Left hindlimb (tissue), 1 donor: ENCODE measurements at regions not wholly inside any gene's neighbourhood (a gene's known extent, or its start where the extent isn't known, plus 50 kb on each side); places are given as distances from the start of the nearest gene placed in this dataset.
"Not testable (repeated sequence)": the region's sequence is repeated elsewhere in the genome, so short reads cannot be mapped to it uniquely, and the experiment has no call there.

Experiments used
- DNase-seq: peaks from one replicate; pipeline ENCODE4 v3.0.0-alpha.2; 2018

DNA sequence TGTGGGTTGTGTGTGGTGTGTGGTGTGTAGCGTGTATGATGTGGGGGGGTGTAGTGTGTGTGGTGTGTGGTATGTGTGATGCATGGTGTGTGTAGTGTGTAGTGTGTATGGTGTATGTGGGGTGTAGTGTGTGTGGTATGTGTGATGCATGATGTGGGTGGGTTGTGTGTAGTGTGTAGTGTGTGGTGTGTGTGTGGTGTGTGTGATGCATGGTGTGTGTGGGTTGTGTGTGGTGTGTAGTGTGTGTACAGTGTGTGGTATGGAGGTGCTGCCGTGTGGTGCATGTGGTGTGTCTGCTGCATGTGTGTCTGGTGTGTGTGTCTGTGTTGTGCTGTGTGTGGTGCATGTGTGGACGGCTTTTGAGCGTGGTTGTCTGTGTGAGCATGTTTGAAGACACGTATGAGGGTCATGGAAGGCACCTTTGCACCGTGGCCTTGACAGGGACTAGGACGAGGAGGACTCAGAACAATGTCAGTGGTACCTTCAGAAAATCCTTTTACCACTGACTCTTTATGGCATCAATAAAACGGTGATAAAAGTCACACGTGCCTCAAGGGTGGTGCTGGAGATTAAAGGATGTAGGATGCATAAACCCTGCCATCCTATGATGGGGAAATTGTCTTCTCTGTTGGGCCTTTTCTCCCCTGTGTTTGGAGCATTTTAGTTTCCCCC, 328.7 kb upstream of the B3GAT1 start:
- DNase-seq, result no peak

DNA sequence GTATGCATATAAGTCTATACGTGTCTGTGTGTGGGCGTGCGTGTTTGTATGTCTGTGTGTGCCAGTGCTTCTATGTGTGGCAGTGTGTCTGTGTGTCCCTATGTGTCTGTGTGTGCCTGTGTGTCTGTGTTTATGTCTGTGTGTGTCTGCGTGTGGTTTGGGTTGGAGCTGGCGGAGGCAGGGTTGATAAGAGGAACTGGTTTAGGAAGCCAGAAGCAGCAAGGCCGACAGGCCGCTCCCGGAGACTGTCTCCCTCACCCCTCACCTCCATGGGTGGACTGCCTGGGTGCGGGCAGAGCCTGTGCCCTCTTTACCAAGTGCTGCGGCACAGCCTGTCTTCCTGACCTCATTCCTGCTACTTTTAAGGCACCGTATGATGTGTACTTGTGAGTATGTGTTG, 327.1 kb upstream of the B3GAT1 start:
- DNase-seq, result no peak

DNA sequence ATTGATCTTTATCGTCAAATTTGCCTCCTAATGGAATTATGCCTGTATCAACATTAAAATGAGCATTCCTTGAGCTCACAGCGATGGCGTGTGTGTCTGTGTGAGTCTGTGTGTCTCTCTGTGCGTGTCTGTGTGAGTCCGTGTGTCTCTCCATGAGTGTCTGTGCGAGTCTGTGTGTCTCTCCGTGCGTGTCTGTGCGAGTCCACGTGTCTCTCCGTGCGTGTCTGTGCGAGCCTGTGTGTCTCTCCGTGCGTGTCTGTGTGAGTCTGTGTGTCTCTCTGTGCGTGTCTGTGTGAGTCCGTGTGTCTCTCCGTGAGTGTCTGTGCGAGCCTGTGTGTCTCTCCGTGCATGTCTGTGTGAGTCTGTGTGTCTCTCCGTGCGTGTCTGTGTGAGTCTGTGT, 326.5 kb upstream of the B3GAT1 start:
- no peak for DNase-seq

DNA sequence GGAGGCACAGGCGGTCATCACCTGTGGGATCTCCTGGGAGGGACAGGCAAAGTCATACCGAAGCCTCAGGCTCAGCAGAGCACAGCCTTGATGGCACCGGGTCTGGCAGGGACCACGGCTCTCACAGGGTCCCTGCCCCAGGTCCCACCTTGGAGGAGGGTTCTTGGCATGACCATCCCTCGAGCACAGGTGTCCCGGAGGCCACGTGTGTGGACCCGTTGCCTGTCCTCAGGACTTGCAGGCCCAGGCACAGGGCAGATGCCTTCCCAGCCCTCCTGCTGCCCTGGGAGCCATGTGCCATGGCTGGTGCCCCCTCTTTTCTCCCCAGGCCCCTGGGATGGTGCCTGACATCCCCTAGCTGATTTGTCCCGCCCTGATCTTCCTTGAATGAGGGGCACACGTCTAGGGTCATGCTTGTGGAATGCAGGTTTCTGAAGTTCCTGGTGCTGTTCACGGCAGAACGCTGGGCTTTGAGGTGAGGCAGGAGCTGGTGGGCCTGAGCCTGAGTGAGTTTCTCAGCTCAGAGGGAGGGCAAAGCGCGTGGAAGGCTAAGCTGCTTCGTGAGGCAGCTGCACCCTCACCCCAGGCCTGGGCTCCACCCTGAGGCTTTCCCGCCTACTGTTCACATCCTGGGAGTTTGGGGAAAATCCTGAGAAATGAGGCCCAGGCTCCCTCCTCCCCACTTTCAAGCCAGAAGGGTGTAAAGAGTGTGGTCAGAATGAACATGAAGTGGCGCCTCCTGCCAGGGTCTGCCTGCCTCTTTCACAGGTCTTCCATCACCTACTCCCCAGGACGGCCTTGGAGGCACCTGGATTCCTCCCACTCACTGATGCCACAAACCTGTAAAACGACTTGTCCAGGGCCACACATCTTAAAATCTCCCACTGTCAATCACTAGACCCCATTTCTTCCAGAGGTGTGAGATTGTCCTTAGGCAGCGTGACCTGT, 325.8 kb upstream of the B3GAT1 start:
- no peak for DNase-seq

DNA sequence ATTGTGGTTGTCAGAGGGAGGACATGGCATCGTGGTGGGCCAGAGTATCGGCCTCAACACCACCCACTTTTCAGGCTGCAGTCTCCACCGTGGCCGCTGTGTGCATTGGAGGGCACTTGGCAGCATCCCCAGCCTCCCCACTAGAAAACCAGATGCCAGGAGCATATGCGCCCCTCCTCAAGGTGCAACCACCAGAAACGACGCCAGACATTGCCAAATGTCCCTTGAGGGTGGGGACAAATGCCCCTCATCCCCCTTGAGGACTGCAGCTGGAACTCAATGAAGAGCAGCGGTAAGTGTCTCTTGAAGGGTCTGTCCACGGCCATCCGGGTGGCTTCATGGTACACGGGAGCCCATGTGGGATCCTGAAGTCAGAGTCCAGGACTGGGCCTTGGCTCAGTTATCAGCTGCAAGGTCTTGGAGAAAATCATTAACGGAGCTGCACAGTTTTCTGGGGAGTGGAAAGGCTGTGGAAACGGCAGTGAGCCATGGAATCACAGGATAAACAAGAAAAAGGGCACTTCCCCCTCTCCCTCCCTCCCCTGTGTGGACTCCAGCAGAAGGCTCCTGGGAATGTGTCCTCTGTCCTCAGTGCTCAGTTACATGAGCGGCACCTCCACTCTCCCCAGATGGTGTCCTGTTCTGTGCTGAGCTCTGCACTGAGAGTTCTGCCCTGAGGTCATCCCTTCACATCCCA, 324.4 kb upstream of the B3GAT1 start:
- no peak for DNase-seq

DNA sequence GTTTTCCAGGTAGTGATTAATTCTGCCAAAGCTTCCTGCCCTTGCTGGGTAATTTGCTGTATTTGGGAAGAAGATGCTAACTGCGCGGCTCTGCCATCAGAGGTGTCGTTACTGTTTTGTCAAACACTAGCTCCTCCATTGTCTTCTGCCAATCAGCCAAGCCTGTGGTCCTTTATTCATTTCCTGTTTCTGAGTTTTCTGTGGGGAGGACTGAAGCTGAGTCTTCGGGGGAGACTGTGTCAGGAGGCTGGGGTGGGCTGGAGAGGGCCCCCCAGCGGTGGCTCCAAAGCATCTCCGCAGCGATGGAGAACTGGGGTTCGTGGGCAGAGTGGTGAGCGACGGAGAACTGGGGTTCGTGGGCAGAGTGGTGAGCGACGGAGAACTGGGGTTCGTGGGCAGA, 322.9 kb upstream of the B3GAT1 start:
- DNase-seq, result no peak

DNA sequence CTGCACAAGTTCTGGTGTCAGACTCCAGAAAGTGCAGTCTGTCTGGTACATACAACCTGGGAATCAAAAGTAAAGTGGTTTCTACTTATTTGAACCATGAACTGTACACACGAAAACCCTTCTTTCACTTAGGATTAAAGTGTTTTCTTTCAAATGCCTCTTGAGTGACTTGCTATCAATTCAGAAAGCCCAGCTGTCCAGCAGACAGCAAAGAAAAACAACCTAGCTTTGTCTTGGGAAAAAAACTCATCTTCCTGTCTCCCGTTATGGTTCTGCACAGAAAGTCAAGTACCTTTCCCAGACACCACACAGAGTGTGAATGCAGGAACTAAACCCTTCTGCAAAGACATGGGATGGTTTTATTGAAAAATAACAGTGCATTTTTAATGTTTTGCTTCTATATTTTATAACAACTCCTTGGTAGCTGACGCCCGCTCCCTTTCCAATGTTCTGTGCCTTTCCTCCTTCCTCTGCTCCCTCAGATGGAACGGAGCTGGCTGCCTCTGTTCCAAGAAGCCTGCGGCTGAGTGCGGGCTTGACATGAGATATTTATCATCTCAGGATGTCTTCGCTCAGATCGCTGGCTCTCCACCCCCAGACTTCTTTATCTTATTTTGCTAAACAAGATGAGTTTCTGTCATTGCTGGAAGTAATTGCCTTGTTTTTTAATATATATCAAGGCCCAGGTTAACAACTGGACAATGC, 322.3 kb upstream of the B3GAT1 start:
- no peak for DNase-seq

DNA sequence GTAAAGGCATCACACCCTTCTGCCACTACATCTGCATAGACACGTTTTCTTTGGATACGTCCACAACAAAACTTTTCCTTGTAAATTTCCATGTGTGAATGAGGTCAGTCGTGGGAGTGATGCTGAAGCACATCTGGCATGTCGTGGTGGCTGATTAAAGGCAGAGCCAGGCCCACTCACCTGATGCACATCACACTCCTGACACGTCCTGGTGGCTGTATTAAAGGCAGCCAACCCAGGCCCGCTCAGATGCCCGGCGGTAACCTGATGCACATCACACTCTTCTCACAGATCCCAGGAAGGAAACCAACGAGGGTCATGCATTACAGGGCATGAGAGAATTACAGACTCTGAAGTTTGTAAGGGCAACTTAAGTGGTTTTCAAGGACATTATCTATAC, 321.6 kb upstream of the B3GAT1 start:
- no peak for DNase-seq

DNA sequence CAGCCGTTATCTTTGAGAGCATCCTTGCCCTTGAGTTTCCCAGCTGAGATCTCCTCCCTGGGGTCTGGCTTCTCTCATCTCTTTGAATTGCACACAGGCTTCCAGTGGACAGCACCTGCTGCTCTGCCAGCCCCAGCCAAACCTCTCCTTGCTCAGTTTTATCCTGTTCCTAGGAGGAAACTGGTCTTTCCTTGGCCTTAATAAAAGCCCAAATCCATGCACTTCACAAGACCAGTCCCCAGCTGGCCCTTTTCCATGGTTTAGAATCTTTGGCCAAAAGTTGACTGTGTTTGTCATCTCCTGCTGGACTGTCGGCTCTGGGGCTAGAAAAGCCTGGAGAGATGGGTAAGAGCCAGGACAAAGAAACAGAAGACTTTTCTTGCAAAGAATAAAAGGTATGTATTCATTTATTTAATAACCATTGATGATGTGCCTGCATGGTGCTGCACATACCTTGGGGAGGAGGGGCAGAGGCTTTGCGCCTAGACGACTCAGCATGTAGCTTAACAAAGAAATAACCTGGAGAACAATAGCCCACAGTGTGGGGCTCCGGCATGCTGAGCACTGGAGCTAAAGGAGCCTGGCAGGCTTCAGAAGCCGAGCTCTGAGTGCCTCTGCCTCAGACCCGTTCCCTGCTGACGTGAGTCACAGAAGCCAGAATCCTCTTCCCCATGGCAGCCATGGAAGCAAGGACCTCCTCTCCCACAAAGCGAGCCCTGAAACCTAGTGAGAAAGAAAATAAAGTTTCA, 319.3 kb upstream of the B3GAT1 start:
- DNase-seq, result no peak

DNA sequence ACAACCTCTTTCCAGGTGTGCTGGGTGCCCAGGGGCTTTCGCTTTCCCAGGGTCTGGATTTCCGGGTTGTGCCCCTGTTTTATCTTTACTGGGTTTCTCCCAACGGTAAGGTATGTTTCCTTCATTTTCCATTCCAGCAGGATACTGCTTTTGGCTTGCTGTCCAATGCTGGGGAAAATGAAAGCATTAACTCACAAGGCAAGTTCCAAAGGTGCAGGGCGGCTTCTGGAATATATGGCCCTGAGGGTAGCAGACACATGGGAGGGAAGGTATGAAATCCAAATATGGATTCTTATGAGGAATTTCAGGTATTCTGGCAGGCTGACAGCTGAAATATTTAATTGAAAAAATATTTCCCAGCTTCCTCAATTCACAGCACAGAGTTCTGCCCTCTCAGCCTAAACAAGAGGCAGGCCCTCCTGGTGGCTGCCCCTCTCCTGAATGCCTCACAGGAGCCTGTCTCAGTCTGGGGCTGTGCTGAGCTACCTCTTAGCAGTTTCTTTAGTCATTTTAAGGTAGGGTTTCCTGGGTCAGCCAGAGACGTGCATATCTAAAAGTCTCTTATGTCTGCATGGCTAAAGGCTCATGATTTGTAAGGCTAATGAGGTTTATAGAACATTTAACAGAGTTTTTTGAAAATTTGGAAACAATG, 318.6 kb upstream of the B3GAT1 start:
- DNase-seq, result no peak

DNA sequence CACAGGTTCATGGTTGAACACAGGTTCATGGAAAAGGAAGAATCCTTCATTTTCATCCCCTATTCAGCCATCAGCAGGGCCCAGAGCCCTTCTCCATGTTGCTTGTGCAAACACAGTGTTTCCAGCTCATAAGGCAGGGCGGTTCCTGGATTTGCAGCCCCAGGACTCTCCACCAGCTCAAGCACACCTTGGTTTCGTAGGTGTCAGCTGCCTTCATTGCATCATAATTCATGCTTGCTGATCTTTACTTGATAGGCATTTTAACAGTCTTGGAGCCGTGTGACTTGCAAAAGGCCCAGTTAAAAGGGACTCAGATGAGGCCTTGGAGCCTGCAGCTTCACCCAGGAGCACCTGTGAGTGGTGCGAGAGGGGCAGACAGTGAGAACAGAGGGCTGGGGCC, 318.1 kb upstream of the B3GAT1 start:
- no peak for DNase-seq

DNA sequence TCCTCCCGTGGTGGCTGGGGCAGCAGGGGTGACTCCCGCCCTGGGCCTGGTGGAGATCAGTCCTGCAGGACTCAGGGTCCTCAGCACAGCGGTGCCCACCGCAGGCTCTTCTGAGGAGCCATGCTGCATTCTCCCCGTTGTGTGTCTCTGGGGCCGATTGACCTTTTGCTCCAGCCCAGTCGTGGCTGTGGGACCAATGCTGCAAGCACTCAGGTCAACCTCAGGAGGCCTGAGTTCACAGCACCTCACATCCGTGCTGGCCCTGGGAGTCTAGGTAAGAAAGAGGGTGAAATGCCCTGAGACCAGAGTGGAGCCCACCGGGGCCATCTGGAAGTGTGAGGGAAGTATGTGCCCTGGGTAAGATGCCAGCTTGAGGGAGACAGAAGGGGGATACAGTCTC, 316.1 kb upstream of the B3GAT1 start:
- DNase-seq, result no peak

DNA sequence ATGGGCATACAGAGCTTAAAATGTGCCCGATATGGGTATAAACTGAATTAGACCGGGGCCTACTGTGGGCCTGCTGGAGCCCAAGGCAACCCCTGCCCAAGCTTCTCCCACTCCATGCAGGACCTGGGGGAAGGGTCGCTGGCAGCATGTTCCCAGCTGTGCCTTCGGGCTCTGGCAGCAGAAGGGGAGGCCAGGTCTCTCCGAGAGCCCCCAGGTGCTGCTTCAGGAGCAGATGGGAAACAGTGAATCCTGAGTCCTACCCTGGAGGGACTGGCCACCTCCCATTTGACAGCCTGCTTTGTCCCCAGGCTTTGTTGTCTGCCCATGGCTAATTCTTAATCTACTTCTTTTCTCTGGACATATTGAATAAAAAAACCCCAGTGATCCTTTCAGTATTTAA, 315.6 kb upstream of the B3GAT1 start:
- DNase-seq, result no peak

DNA sequence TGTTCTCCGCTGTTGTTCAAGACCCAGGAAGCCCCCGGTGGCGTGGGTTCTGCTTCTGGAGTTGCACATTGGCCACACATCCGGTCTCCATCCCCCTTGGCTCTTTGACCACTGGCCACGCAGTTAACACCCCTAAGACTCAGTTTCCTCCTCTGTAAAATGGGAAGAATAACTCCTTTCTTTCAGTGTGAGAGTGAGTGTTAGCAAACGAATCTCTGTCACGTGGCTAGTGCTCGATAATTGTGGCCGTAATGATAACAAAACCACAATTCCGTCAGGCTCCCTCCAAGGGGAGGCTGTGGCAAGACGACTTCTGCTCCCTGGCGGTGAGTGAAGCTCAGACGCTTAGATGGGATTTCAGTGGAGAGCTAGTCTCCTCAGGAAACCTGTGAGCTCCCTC, 315.2 kb upstream of the B3GAT1 start:
- DNase-seq, result no peak

DNA sequence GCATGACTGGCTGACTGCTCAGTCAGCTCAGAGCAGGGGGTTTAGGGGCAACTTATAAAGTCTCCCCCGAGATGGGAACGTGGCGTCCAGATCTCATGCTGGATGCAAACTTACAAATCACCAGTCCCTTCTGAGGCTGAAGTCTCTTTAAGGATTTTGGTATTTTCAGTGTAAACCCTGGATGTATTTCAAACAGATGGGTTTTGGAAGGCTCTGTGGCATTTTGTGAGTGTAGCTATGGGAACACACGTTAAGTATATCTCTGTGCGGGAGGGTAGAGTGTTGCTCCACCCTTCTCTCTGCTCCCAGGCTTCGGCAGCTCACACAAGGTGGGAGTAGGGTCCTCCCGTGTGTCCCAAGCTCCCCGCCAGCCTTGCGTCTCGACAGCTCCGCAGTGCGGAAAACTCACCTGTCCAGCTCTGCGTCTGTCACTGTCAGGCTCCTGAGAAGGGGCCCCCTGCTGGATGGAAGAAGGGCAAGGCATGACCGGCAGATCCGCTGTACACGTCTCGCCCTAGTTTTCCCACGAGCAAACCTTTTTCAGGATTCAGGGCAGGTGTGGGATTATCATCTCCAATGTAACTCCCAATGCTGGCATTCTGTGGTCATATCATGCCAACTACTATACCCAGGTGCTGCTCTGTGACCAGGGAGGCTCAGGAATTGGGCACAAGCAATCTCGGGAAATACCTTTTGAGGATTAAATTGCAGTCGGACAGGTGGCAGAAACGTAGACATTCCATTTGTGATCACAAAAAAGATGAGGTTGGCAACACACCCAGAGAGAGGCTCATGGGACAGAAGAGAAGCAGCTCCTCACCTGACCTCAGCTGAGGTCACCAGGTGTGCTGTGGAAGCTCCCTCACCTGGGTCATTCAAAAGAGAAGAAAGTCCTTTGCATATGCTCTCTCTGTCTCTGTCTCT, 313.9 kb upstream of the B3GAT1 start:
- no peak for DNase-seq

DNA sequence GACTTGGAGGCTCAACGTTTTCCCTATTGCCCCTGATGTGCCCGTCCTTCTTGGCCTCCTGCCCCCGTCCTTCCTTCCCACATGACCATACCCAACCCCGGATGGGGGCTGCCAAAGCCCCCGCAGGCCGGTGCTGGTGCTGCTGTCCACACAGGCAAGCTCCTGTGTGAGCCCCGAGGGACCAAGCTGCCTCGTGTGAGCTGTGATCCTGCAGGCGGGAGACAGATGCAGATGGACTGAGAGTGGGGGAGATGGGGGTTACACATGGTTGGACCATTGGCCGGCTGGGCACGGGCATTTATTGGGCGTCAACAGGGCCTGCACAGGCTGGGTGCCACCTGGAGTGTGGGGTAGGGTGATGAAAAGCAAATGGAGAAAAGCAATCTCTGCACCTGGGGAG, 313.2 kb upstream of the B3GAT1 start:
- no peak for DNase-seq

DNA sequence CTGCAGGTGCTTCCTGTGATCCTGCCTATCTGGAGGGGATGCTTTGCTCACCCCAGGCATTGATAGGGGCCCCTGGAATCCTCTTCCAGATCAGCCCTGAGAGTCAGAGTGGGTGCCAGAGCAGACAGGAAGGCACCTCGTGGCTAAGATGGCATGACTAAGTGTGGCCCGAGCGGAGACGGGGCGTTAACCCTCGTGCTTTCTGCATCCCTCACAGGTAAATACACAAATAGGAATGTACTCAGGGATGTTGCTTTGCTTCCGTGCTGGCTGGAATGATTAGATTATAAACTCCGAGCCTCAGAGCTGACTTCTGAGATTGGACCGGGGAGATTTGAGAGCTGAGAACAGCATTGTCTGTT, 312.7 kb upstream of the B3GAT1 start:
- DNase-seq, result no peak

DNA sequence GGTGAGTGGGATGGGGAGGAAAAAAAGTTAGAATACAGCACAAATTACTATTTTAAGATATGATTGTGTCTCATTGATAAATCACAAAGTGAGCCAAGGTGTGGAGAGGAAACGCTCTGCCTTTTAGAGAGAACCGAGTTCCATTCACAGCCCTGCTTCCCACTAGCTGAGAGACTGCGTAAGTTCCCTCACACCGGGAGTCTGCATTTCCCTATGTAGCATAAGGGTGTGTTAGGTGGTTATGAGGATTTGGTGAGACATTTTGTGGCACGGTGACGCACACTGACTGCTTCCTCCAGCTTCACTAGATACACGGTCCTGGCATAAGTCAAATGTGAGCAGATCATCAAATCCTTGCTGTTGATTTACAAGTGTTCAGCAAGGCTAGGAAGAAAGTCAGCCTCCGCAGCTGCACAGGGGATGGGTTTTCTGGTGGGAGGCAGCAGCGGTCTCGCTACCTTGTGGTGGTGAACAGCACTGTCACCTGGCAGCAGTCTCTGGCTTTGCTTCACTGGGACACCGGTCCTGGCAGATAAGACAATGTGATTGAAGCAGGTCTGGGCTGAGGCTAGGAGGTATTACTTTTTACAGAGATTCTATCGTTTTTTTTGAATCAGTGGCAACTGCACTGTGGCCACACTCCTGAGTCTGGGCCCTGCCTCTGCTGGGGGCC, 312.2 kb upstream of the B3GAT1 start:
- no peak for DNase-seq

DNA sequence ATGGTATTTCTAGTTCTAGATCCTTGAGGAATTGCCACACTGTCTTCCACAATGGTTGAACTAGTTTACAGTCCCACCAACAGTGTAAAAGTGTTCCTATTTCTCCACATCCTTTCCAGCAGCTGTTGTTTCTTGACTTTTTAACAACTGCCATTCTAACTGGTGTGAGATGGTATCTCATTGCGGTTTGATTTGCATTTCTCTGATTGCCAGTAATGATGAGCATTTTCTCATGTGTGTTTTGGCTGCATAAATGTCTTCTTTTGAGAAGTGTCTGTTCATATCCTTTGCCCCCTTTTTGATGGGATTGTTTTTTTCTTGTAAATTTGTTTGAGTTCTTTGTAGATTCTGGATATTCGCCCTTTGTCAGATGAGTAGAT, 308.6 kb upstream of the B3GAT1 start:
- not testable (repeated sequence) for DNase-seq
